ENCODE measurements at regions not wholly inside any gene's neighbourhood (a gene's known extent, or its start where the extent isn't known, plus 50 kb on each side); places are given as distances from the start of the nearest gene placed in this dataset.

- Histone ChIP-seq H2AFZ (ENCODE audit: low read depth) (no peak overlapping the region), H3K4me2 (no peak overlapping the region), H3K9ac (no peak overlapping the region), H3K4me3 (IDR thresholded peaks at IDR 0.05; ENCODE audit: insufficient read depth, low read depth, low read length) (no peak overlapping the region), H3K4me1 (ENCODE audit: low read depth, poor library complexity, severe bottlenecking) (no peaks in the 10 kb centered on the region), H3K79me2 (ENCODE audit: insufficient read depth, low read depth) (no peaks in the 10 kb centered on the region), H4K20me1 (ENCODE audit: insufficient read depth) (no peaks in the 10 kb centered on the region), H3K27ac (no peak overlapping the region), H3K27me3 (ENCODE audit: insufficient read depth, low read depth) (no peaks in the 10 kb centered on the region), H3K36me3 (ENCODE audit: insufficient read depth) (no peaks in the 10 kb centered on the region)
- TF ChIP-seq, protein P1, sequence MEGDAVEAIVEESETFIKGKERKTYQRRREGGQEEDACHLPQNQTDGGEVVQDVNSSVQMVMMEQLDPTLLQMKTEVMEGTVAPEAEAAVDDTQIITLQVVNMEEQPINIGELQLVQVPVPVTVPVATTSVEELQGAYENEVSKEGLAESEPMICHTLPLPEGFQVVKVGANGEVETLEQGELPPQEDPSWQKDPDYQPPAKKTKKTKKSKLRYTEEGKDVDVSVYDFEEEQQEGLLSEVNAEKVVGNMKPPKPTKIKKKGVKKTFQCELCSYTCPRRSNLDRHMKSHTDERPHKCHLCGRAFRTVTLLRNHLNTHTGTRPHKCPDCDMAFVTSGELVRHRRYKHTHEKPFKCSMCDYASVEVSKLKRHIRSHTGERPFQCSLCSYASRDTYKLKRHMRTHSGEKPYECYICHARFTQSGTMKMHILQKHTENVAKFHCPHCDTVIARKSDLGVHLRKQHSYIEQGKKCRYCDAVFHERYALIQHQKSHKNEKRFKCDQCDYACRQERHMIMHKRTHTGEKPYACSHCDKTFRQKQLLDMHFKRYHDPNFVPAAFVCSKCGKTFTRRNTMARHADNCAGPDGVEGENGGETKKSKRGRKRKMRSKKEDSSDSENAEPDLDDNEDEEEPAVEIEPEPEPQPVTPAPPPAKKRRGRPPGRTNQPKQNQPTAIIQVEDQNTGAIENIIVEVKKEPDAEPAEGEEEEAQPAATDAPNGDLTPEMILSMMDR (conservative IDR thresholded peaks at IDR 0.05; ENCODE audit: low read depth, low read length), result no peak
Measured at GRCh38 chr3:69500604-69501003, 114.7 kb upstream of the FRMD4B start.

- Histone ChIP-seq H3K9ac (no peak overlapping the region), H3K4me2 (no peak overlapping the region), H4K20me1 (ENCODE audit: insufficient read depth) (no peaks in the 10 kb centered on the region), H3K36me3 (ENCODE audit: insufficient read depth) (no peaks in the 10 kb centered on the region), H3K27ac (no peak overlapping the region), H3K4me3 (IDR thresholded peaks at IDR 0.05; ENCODE audit: insufficient read depth, low read depth, low read length) (no peak overlapping the region), H3K79me2 (ENCODE audit: insufficient read depth, low read depth) (no peaks in the 10 kb centered on the region), H3K27me3 (ENCODE audit: insufficient read depth, low read depth) (no peaks in the 10 kb centered on the region), H2AFZ (ENCODE audit: low read depth) (no peak overlapping the region), H3K4me1 (ENCODE audit: low read depth, poor library complexity, severe bottlenecking) (no peaks in the 10 kb centered on the region)
- TF ChIP-seq, protein P1 (conservative IDR thresholded peaks at IDR 0.05; ENCODE audit: low read depth, low read length), result no peak
Measured at GRCh38 chr3:69499899-69500421, 114.1 kb upstream of the FRMD4B start.

DNA sequence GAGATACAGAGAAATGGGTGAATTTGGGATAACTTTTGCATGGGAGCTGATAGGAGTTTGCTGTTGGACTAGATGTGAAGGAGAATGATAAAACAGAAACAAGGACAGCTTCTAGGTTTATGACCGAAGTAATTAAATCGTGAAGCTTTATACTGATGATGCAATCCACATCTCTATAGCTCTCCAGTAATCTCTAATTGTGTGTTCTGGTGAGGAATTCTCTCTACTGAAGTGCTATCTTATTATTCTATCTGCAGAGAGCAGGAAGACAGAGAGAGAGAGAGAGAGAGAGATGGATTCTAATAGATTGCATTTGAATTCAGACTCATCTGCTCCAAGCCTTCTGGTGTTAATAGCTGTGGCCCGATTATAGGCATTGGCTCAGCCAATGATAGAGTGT is 113.5 kb upstream of the FRMD4B start:
- Histone ChIP-seq H3K4me1 (ENCODE audit: low read depth, poor library complexity, severe bottlenecking) (no peaks in the 10 kb centered on the region), H3K36me3 (ENCODE audit: insufficient read depth) (no peaks in the 10 kb centered on the region), H3K27me3 (ENCODE audit: insufficient read depth, low read depth) (no peaks in the 10 kb centered on the region), H2AFZ (ENCODE audit: low read depth) (no peak overlapping the region), H3K4me3 (IDR thresholded peaks at IDR 0.05; ENCODE audit: insufficient read depth, low read depth, low read length) (no peak overlapping the region), H3K79me2 (ENCODE audit: insufficient read depth, low read depth) (no peaks in the 10 kb centered on the region), H4K20me1 (ENCODE audit: insufficient read depth) (no peaks in the 10 kb centered on the region), H3K9ac (no peak overlapping the region), H3K4me2 (no peak overlapping the region), H3K27ac (no peak overlapping the region)
- TF ChIP-seq, protein P1 (conservative IDR thresholded peaks at IDR 0.05; ENCODE audit: low read depth, low read length), result no peak

- H3K79me2 ChIP-seq (ENCODE audit: insufficient read depth, low read depth), result no peaks in the 10 kb centered on the region
- no peak overlapping the region for H3K27ac ChIP-seq
- H2AFZ ChIP-seq (ENCODE audit: low read depth), result no peak overlapping the region
- H3K4me1 ChIP-seq (ENCODE audit: low read depth, poor library complexity, severe bottlenecking), result no peaks in the 10 kb centered on the region
- no peaks in the 10 kb centered on the region for H3K36me3 ChIP-seq (ENCODE audit: insufficient read depth)
- no peak overlapping the region for H3K4me2 ChIP-seq
- H3K9ac ChIP-seq, result no peak overlapping the region
- no peaks in the 10 kb centered on the region for H4K20me1 ChIP-seq (ENCODE audit: insufficient read depth)
- TF ChIP-seq, protein P1 (conservative IDR thresholded peaks at IDR 0.05; ENCODE audit: low read depth, low read length), result no peak
- no peaks in the 10 kb centered on the region for H3K27me3 ChIP-seq (ENCODE audit: insufficient read depth, low read depth)
- H3K4me3 ChIP-seq (IDR thresholded peaks at IDR 0.05; ENCODE audit: insufficient read depth, low read depth, low read length), result no peak overlapping the region
Measured at GRCh38 chr3:69496856-69497255, 111.0 kb upstream of the FRMD4B start.

All from KMS-11 (cell line).